WTC11 (cell line): ENCODE measurements at regions not wholly inside any gene's neighbourhood (a gene's known extent, or its start where the extent isn't known, plus 50 kb on each side); places are given as distances from the start of the nearest gene placed in this dataset.

Experiments
- ATAC-seq: fragments of 200-7000 bp; cut with Tn5 transposase; 2 replicates; pipeline ENCODE4 v1.10.0; 2021; ENCODE audit warnings: mild to moderate bottlenecking, moderate library complexity
- CTCF ChIA-PET: fragments of 300-600 bp; sonication (Branson Sonifier 250); formaldehyde crosslinking; loops from one replicate; lab custom pipeline; 2021; ENCODE audit warnings: antibody characterized with exemption; lab: Charles Lee
- POLR2A ChIA-PET: fragments of 350-600 bp; sonication (Branson Sonifier 250); formaldehyde crosslinking; loops from one replicate; lab custom pipeline; 2021; ENCODE audit warnings: antibody characterized with exemption; lab: Charles Lee
- DNase-seq: peaks from one replicate; pipeline ENCODE4 v3.0.0; 2021; ENCODE audit warnings: low spot score
- H3K27ac Mint-ChIP-seq: 2 replicates; pipeline ENCODE4 v1.8.0; 2021; ENCODE audit warnings: mixed read lengths
- H3K27me3 Mint-ChIP-seq: 2 replicates; pipeline ENCODE4 v1.8.0; 2021; ENCODE audit warnings: low read depth, mild to moderate bottlenecking, moderate library complexity, mixed read lengths
- H3K36me3 Mint-ChIP-seq: 2 replicates; pipeline ENCODE4 v1.8.0; 2021; ENCODE audit warnings: mixed read lengths
- H3K4me1 Mint-ChIP-seq: 2 replicates; pipeline ENCODE4 v1.8.0; 2022; ENCODE audit warnings: mixed read lengths
- H3K4me3 Mint-ChIP-seq: 2 replicates; pipeline ENCODE4 v1.8.0; 2021; ENCODE audit warnings: mild to moderate bottlenecking, moderate library complexity, mixed read lengths
- H3K9me3 Mint-ChIP-seq: 2 replicates; pipeline ENCODE4 v1.8.0; 2021; ENCODE audit warnings: mixed read lengths
- AFF4 ChIP-seq: sonication (generic); formaldehyde crosslinking; IDR thresholded peaks from 2 replicates; pipeline ENCODE4 v1.8.1; 2023; ENCODE audit warnings: mild to moderate bottlenecking, missing genetic modification reagents, borderline replicate concordance
- ARID4B ChIP-seq: sonication (generic); formaldehyde crosslinking; IDR thresholded peaks from 2 replicates; pipeline ENCODE4 v1.8.0; 2023; ENCODE audit warnings: missing genetic modification reagents, mild to moderate bottlenecking, borderline replicate concordance
- ATF1 ChIP-seq: sonication (generic); formaldehyde crosslinking; IDR thresholded peaks from 2 replicates; pipeline ENCODE4 v1.8.1; 2023; ENCODE audit warnings: mild to moderate bottlenecking, moderate library complexity, missing genetic modification reagents
- CBFB ChIP-seq: sonication (generic); formaldehyde crosslinking; IDR thresholded peaks from 2 replicates; pipeline ENCODE4 v1.8.1; 2022; ENCODE audit warnings: mild to moderate bottlenecking, low read depth, missing genetic modification reagents
- CREM ChIP-seq: sonication (generic); formaldehyde crosslinking; IDR thresholded peaks from 2 replicates; pipeline ENCODE4 v1.8.1; 2022; ENCODE audit warnings: mild to moderate bottlenecking, missing genetic modification reagents, moderate library complexity
- CTCF ChIP-seq: fragments of 200-600 bp; IDR thresholded peaks from 2 replicates; pipeline ENCODE4 v1.8.0; 2022; ENCODE audit warnings: antibody characterized with exemption
- E2F5 ChIP-seq: sonication (generic); formaldehyde crosslinking; IDR thresholded peaks from 2 replicates; pipeline ENCODE4 v1.8.1; 2022; ENCODE audit warnings: mild to moderate bottlenecking, moderate library complexity, missing genetic modification reagents
- EMX1 ChIP-seq: fragments of 250-450 bp; sonication (Bioruptor Pico); IDR thresholded peaks from 2 replicates; pipeline ENCODE4 v1.8.0; 2021; ENCODE audit warnings: mild to moderate bottlenecking
- ERG ChIP-seq: fragments of 250-450 bp; sonication (Bioruptor Pico); IDR thresholded peaks from 2 replicates; pipeline ENCODE4 v1.8.0; 2021; ENCODE audit warnings: mild to moderate bottlenecking
- FOXP1 ChIP-seq: sonication (generic); formaldehyde crosslinking; IDR thresholded peaks from 2 replicates; pipeline ENCODE4 v1.8.0; 2022; ENCODE audit warnings: missing genetic modification reagents, mild to moderate bottlenecking, moderate library complexity, borderline replicate concordance
- JAZF1 ChIP-seq: fragments of 250-450 bp; sonication (Bioruptor Pico); IDR thresholded peaks from 2 replicates; pipeline ENCODE4 v1.9.0; 2021; ENCODE audit warnings: moderate library complexity, mild to moderate bottlenecking, inconsistent platforms
- MYBL2 ChIP-seq: sonication (generic); formaldehyde crosslinking; IDR thresholded peaks from 2 replicates; pipeline ENCODE4 v1.8.1; 2023; ENCODE audit warnings: mild to moderate bottlenecking, moderate library complexity, missing genetic modification reagents
- NFATC4 ChIP-seq: fragments of 250-450 bp; sonication (Bioruptor Pico); IDR thresholded peaks from 2 replicates; pipeline ENCODE4 v1.9.0; 2021; ENCODE audit warnings: mild to moderate bottlenecking
- NR3C1 ChIP-seq: sonication (generic); formaldehyde crosslinking; conservative IDR thresholded peaks from 2 replicates; pipeline ENCODE4 v1.8.1; 2023; ENCODE audit warnings: low read depth, mild to moderate bottlenecking, missing genetic modification reagents
- RELA ChIP-seq: sonication (generic); formaldehyde crosslinking; IDR thresholded peaks from 2 replicates; pipeline ENCODE4 v1.8.1; 2022; ENCODE audit warnings: missing genetic modification reagents, mild to moderate bottlenecking, borderline replicate concordance
- SOX15 ChIP-seq: fragments of 250-450 bp; sonication (Bioruptor Pico); IDR thresholded peaks from 2 replicates; pipeline ENCODE4 v1.9.0; 2021; ENCODE audit warnings: mild to moderate bottlenecking
- TEAD1 ChIP-seq: sonication (generic); formaldehyde crosslinking; IDR thresholded peaks from 2 replicates; pipeline ENCODE4 v1.8.0; 2022; ENCODE audit warnings: mild to moderate bottlenecking, missing genetic modification reagents
- TEAD4 ChIP-seq: sonication (generic); formaldehyde crosslinking; IDR thresholded peaks from 2 replicates; pipeline ENCODE4 v1.8.0; 2022; ENCODE audit warnings: mild to moderate bottlenecking, missing genetic modification reagents
- TP53 ChIP-seq: sonication (generic); formaldehyde crosslinking; IDR thresholded peaks from 2 replicates; pipeline ENCODE4 v1.8.1; 2023; ENCODE audit warnings: mild to moderate bottlenecking, missing genetic modification reagents
- USF1 ChIP-seq: sonication (generic); formaldehyde crosslinking; IDR thresholded peaks from 2 replicates; pipeline ENCODE4 v1.8.0; 2022; ENCODE audit warnings: mild to moderate bottlenecking, missing genetic modification reagents
- ZBTB21 ChIP-seq: sonication (generic); formaldehyde crosslinking; IDR thresholded peaks from 2 replicates; pipeline ENCODE4 v1.8.1; 2023; ENCODE audit warnings: mild to moderate bottlenecking, missing genetic modification reagents, borderline replicate concordance
- ZNF396 ChIP-seq: fragments of 250-450 bp; sonication (Bioruptor Pico); IDR thresholded peaks from 2 replicates; pipeline ENCODE4 v1.8.0; 2021; ENCODE audit warnings: mild to moderate bottlenecking, moderate library complexity, borderline replicate concordance

- POLR2A ChIA-PET = no interaction called here
- Mint-ChIP-seq H3K27me3 (no peaks in the 10 kb centered on the region), H3K4me3 (no peak overlapping the region), H3K9me3 (no peaks in the 10 kb centered on the region)
- TF ChIP-seq E2F5 (no peak), TEAD4 (CRISPR knock-in tag) (no peak), NR3C1 (no peak), NFATC4 (CRISPR knock-in tag) (no peak), MYBL2 (CRISPR knock-in tag) (no peak), TEAD1 (no peak), FOXP1 (CRISPR knock-in tag) (no peak)
- TF ChIP-seq, all 79 proteins: peak for 0
- CTCF ChIA-PET = interaction anchor here (0.9 kb wide), 1 partner anchor 11 kb away, joined by 3 read pairs; no protein-coding TSS in a partner anchor
- DNase-seq (no peak), ATAC-seq (no peak)
- no peaks in the 10 kb centered on the region for H3K36me3 Mint-ChIP-seq
- H3K27ac Mint-ChIP-seq = no peak overlapping the region
- H3K4me1 Mint-ChIP-seq = no peaks in the 10 kb centered on the region
These were observed 118.3 kb upstream of the PDE5A start for GRCh38 chr4:119746951-119747350.

GRCh38 chr4:119745351-119745750 lies 116.7 kb upstream of the PDE5A start:
- no peaks in the 10 kb centered on the region for H3K36me3 Mint-ChIP-seq
- POLR2A ChIA-PET = no interaction called here
- H3K4me3 Mint-ChIP-seq = no peak overlapping the region
- H3K9me3 Mint-ChIP-seq = no peaks in the 10 kb centered on the region
- H3K27me3 Mint-ChIP-seq = no peaks in the 10 kb centered on the region
- CTCF ChIA-PET = no interaction called here
- no peak for DNase-seq
- no peak overlapping the region for H3K27ac Mint-ChIP-seq
- TF ChIP-seq AFF4 (CRISPR knock-in tag) = no peak
- TF ChIP-seq CREM = no peak
- no peak for TF ChIP-seq ARID4B
- TF ChIP-seq JAZF1 (CRISPR knock-in tag) = no peak
- TF ChIP-seq CBFB (CRISPR knock-in tag) = no peak
- no peak for TF ChIP-seq RELA (CRISPR knock-in tag)
- TF ChIP-seq SOX15 (CRISPR knock-in tag) = no peak
- no peak for TF ChIP-seq TP53 (CRISPR knock-in tag)
- no peak for TF ChIP-seq ZNF396 (CRISPR knock-in tag)
- no peak for TF ChIP-seq ERG (CRISPR knock-in tag)
- TF ChIP-seq ZBTB21 = no peak
- no peak for TF ChIP-seq EMX1 (CRISPR knock-in tag)
- no peak for TF ChIP-seq USF1
- no peak for TF ChIP-seq CTCF
- TF ChIP-seq ATF1 (CRISPR knock-in tag) = no peak
- ATAC-seq = no peak
- no peaks in the 10 kb centered on the region for H3K4me1 Mint-ChIP-seq
